ENCODE measurements at regions not wholly inside any gene's neighbourhood (a gene's known extent, or its start where the extent isn't known, plus 50 kb on each side); places are given as distances from the start of the nearest gene placed in this dataset.

- Histone ChIP-seq H3K4me3 (no peak overlapping the region), H3K27ac (no peak overlapping the region), H3K4me1 (peaks cover 0 to 12% (median 0%) of the 10 kb centered on the region in 12 donors), H3K9me3 (peaks cover 0 to 15% (median 0%) of the 10 kb centered on the region in 12 donors), H3K27me3 (no peaks in the 10 kb centered on the region), H3K36me3 (no peaks in the 10 kb centered on the region)
- no peak for ATAC-seq
- 78 to 84% (median 79%) methylated on average over 5 of the region's 5 CpGs for WGBS, 4 donors
- intact Hi-C loops (cut with DNase I): no loop called here
- DNase-seq: no peak
- TF ChIP-seq CTCF (IDR thresholded peaks at IDR 0.05): no peak
- TF ChIP-seq POLR2A (IDR thresholded peaks at IDR 0.05): no peak
These were observed 254.6 kb downstream of the LY86 start for GRCh38 chr6:6843057-6843627.

DNA sequence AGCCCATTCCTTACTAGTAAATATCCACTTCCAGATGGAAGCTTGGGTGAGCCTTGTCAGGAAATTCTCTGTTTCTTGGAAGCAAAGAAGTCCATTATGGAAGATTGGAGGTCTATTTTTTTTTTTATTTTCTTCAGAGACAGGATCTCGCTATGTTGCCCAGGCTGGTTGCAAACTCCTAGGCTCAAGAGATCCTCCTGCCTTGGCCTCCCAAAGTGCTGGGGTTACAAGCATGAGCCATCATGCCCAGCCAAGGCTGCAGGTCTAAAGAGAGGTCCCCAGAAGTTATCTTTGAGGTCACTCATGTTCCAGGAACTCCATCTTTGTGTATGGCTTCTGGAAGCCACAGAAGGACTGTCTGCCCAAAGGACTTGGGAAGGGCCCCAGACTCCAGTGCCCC is 255.3 kb downstream of the LY86 start:
- ATAC-seq: no peak
- Histone ChIP-seq H3K36me3 (no peaks in the 10 kb centered on the region), H3K27me3 (no peaks in the 10 kb centered on the region), H3K4me3 (no peak overlapping the region), H3K9me3 (peaks cover 0 to 15% (median 0%) of the 10 kb centered on the region in 12 donors), H3K27ac (no peak overlapping the region), H3K4me1 (peaks cover 0 to 12% (median 0%) of the 10 kb centered on the region in 12 donors)
- intact Hi-C loops (cut with DNase I): no loop called here
- no peak for DNase-seq
- TF ChIP-seq CTCF (IDR thresholded peaks at IDR 0.05) (no peak), POLR2A (IDR thresholded peaks at IDR 0.05) (no peak)
- WGBS, 4 donors: 96 to 100% (median 98%) methylated on average over 1 of the region's 1 CpG

- H3K27ac ChIP-seq: no peak overlapping the region
- H3K4me3 ChIP-seq: no peak overlapping the region
- peaks cover 0 to 15% (median 0%) of the 10 kb centered on the region in 12 donors for H3K9me3 ChIP-seq
- ATAC-seq (no peak), DNase-seq (no peak)
- 90 to 94% (median 93%) methylated on average over 4 of the region's 4 CpGs for WGBS, 4 donors
- TF ChIP-seq CTCF (IDR thresholded peaks at IDR 0.05) (no peak), POLR2A (IDR thresholded peaks at IDR 0.05) (no peak)
- H3K27me3 ChIP-seq: no peaks in the 10 kb centered on the region
- H3K36me3 ChIP-seq: no peaks in the 10 kb centered on the region
- intact Hi-C loops (cut with DNase I): no loop called here
- H3K4me1 ChIP-seq: peaks cover 0 to 12% (median 0%) of the 10 kb centered on the region in 12 donors
These were observed 256.0 kb downstream of the LY86 start for GRCh38 chr6:6844530-6844929.

- ATAC-seq (no peak), DNase-seq (no peak)
These were observed 257.1 kb downstream of the LY86 start for GRCh38 chr6:6845603-6846002.

More at GRCh38 chr6:6845603-6846002, 257.1 kb downstream of the LY86 start:
- peaks cover 0 to 15% (median 0%) of the 10 kb centered on the region in 12 donors for H3K9me3 ChIP-seq
- no peak overlapping the region for H3K4me3 ChIP-seq
- no peak for TF ChIP-seq POLR2A (IDR thresholded peaks at IDR 0.05)
- TF ChIP-seq CTCF (IDR thresholded peaks at IDR 0.05): no peak
- H3K36me3 ChIP-seq: no peaks in the 10 kb centered on the region
- H3K27me3 ChIP-seq: no peaks in the 10 kb centered on the region
- intact Hi-C loops (cut with DNase I): no loop called here
- WGBS, 4 donors: 74 to 95% (median 87%) methylated on average over 3 of the region's 3 CpGs
- H3K27ac ChIP-seq: no peak overlapping the region
- peaks cover 0 to 16% (median 0%) of the 10 kb centered on the region in 12 donors for H3K4me1 ChIP-seq

Measured in heart left ventricle (tissue), 16 donors.